ENCODE measurements at regions not wholly inside any gene's neighbourhood (a gene's known extent, or its start where the extent isn't known, plus 50 kb on each side); places are given as distances from the start of the nearest gene placed in this dataset.

- TF ChIP-seq CTCF (IDR thresholded peaks at IDR 0.05) (no peak), POLR2AphosphoS5 (IDR thresholded peaks at IDR 0.05) (no peak), POLR2A (IDR thresholded peaks at IDR 0.05) (no peak)
Measured at GRCh38 chr5:133816791-133817190, 151.6 kb downstream of the C5orf15 start.

Measured in prostate gland (tissue), 2 donors.